ENCODE measurements at regions not wholly inside any gene's neighbourhood (a gene's known extent, or its start where the extent isn't known, plus 50 kb on each side); places are given as distances from the start of the nearest gene placed in this dataset.

- no peak for DNase-seq (ENCODE audit: low spot score, unreplicated experiment)
- Mint-ChIP-seq H3K4me1 (ENCODE audit: low read depth) (peaks cover 10% of the 10 kb centered on the region), H3K27me3 (peaks cover 21% of the 10 kb centered on the region), H3K4me3 (ENCODE audit: low read depth) (no peak overlapping the region), H3K9me3 (ENCODE audit: low read depth) (no peaks in the 10 kb centered on the region), H3K36me3 (ENCODE audit: insufficient read depth) (no peaks in the 10 kb centered on the region), H3K27ac (no peak overlapping the region)
- TF ChIP-seq CTCF (IDR thresholded peaks at IDR 0.05; ENCODE audit: unreplicated experiment): no peak
Measured at GRCh38 chr10:71064413-71065118, 147.8 kb upstream of the UNC5B start.

GRCh38 chr10:71065659-71066058, 146.7 kb upstream of the UNC5B start:
- TF ChIP-seq CTCF (IDR thresholded peaks at IDR 0.05; ENCODE audit: unreplicated experiment): no peak
- Mint-ChIP-seq H3K9me3 (ENCODE audit: low read depth) (no peaks in the 10 kb centered on the region), H3K4me1 (ENCODE audit: low read depth) (peaks cover 5% of the 10 kb centered on the region), H3K36me3 (ENCODE audit: insufficient read depth) (no peaks in the 10 kb centered on the region), H3K27me3 (peaks cover 21% of the 10 kb centered on the region), H3K27ac (no peak overlapping the region), H3K4me3 (ENCODE audit: low read depth) (no peak overlapping the region)
- DNase-seq (ENCODE audit: low spot score, unreplicated experiment): no peak

- H3K27me3 Mint-ChIP-seq: peaks cover 24% of the 10 kb centered on the region
- DNase-seq (ENCODE audit: low spot score, unreplicated experiment): no peak
- TF ChIP-seq CTCF (IDR thresholded peaks at IDR 0.05; ENCODE audit: unreplicated experiment): no peak
- H3K9me3 Mint-ChIP-seq (ENCODE audit: low read depth): no peaks in the 10 kb centered on the region
- H3K27ac Mint-ChIP-seq: no peak overlapping the region
- H3K4me3 Mint-ChIP-seq (ENCODE audit: low read depth): no peak overlapping the region
- peaks cover 5% of the 10 kb centered on the region for H3K4me1 Mint-ChIP-seq (ENCODE audit: low read depth)
- H3K36me3 Mint-ChIP-seq (ENCODE audit: insufficient read depth): no peaks in the 10 kb centered on the region
Measured at GRCh38 chr10:71066600-71066999, 145.8 kb upstream of the UNC5B start.

- H3K9me3 Mint-ChIP-seq (ENCODE audit: low read depth): no peaks in the 10 kb centered on the region
- H3K36me3 Mint-ChIP-seq (ENCODE audit: insufficient read depth): no peaks in the 10 kb centered on the region
- peaks cover 5% of the 10 kb centered on the region for H3K4me1 Mint-ChIP-seq (ENCODE audit: low read depth)
- TF ChIP-seq CTCF (IDR thresholded peaks at IDR 0.05; ENCODE audit: unreplicated experiment): no peak
- H3K4me3 Mint-ChIP-seq (ENCODE audit: low read depth): no peak overlapping the region
- H3K27ac Mint-ChIP-seq: no peak overlapping the region
- peaks cover 28% of the 10 kb centered on the region for H3K27me3 Mint-ChIP-seq
- no peak for DNase-seq (ENCODE audit: low spot score, unreplicated experiment)
Measured at GRCh38 chr10:71067098-71067740, 145.2 kb upstream of the UNC5B start.

DNA sequence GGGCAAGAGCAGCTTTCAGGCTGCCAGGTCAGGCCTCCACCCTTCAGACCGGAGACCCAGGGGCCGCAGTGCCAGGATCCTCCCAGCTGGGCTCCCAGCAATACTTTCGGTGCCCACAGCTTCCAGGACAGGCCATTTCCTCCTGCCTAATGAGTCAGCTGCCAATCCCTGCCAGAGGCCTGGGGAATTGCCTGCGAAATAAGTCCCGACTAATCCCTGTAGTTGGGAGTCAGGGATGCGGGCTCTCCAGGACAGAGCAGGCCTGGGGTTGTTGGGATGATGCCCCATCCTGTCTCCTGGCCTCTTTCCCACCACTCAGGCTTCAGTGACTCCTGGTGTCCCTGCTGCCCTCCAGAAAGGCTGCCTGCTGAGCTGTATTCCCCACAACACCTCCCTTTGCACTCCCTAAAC, 143.5 kb upstream of the UNC5B start:
- no peak for TF ChIP-seq CTCF (IDR thresholded peaks at IDR 0.05; ENCODE audit: unreplicated experiment)
- peaks cover 30% of the 10 kb centered on the region for H3K27me3 Mint-ChIP-seq
- no peak overlapping the region for H3K4me3 Mint-ChIP-seq (ENCODE audit: low read depth)
- H3K36me3 Mint-ChIP-seq (ENCODE audit: insufficient read depth): no peaks in the 10 kb centered on the region
- H3K27ac Mint-ChIP-seq: no peak overlapping the region
- no peaks in the 10 kb centered on the region for H3K4me1 Mint-ChIP-seq (ENCODE audit: low read depth)
- no peaks in the 10 kb centered on the region for H3K9me3 Mint-ChIP-seq (ENCODE audit: low read depth)
- DNase-seq (ENCODE audit: low spot score, unreplicated experiment): no peak
